GM23338 (cell line): ENCODE measurements at regions not wholly inside any gene's neighbourhood (a gene's known extent, or its start where the extent isn't known, plus 50 kb on each side); places are given as distances from the start of the nearest gene placed in this dataset.

Source experiments
- ATAC-seq: fragments of 200-7000 bp; cut with Tn5 transposase; 3 replicates; pipeline ENCODE4 v1.9.1; 2020
- DNase-seq: peaks from one replicate; pipeline ENCODE4 v3.0.0-alpha.2; 2015; ENCODE audit warnings: low spot score
- H2AFZ ChIP-seq: fragments of 200-600 bp; sonication (generic); 2 replicates; pipeline ENCODE4 v1.8.0; 2016; ENCODE audit warnings: antibody characterized with exemption, mild to moderate bottlenecking, moderate library complexity
- H3F3A ChIP-seq: fragments of 200-600 bp; sonication (generic); replicated peaks from 2 replicates; pipeline ENCODE4 v1.8.0; 2017; ENCODE audit warnings: antibody characterized with exemption, mixed run types, low read depth
- H3K27ac ChIP-seq: fragments of 200-600 bp; sonication (generic); 2 replicates; pipeline ENCODE4 v1.6.1; 2016; ENCODE audit warnings: low read depth
- H3K27me3 ChIP-seq: fragments of 200-600 bp; sonication (generic); 2 replicates; pipeline ENCODE4 v1.8.0; 2016; ENCODE audit warnings: mild to moderate bottlenecking, mixed run types, moderate library complexity; ENCODE audit not compliant: insufficient read depth
- H3K36me3 ChIP-seq: fragments of 200-600 bp; sonication (generic); 2 replicates; pipeline ENCODE4 v1.8.0; 2016; ENCODE audit warnings: mild to moderate bottlenecking; ENCODE audit not compliant: insufficient read depth
- H3K4me1 ChIP-seq: fragments of 200-600 bp; sonication (generic); 2 replicates; pipeline ENCODE4 v1.8.0; 2016; ENCODE audit warnings: mild to moderate bottlenecking, moderate library complexity; ENCODE audit not compliant: insufficient read depth
- H3K4me2 ChIP-seq: fragments of 200-600 bp; sonication (generic); 2 replicates; pipeline ENCODE4 v1.7.1; 2017; ENCODE audit warnings: mixed run types
- H3K4me3 ChIP-seq: fragments of 200-600 bp; sonication (generic); 2 replicates; pipeline ENCODE4 v1.6.1; 2016; ENCODE audit warnings: mixed run types
- H3K79me2 ChIP-seq: fragments of 200-600 bp; sonication (generic); replicated peaks from 2 replicates; pipeline ENCODE4 v1.8.0; 2017; ENCODE audit warnings: mild to moderate bottlenecking; ENCODE audit not compliant: insufficient read depth
- H3K9me2 ChIP-seq: fragments of 200-600 bp; sonication (generic); 2 replicates; pipeline ENCODE4 v1.8.0; 2017; ENCODE audit not compliant: insufficient read depth
- H4K20me1 ChIP-seq: fragments of 200-600 bp; sonication (generic); replicated peaks from 2 replicates; pipeline ENCODE4 v1.8.0; 2017; ENCODE audit warnings: mild to moderate bottlenecking; ENCODE audit not compliant: insufficient read depth
- H3K27ac Mint-ChIP-seq: 2 replicates; pipeline ENCODE4 v1.8.0; 2020; ENCODE audit warnings: inconsistent platforms, mild to moderate bottlenecking, moderate library complexity, mixed read lengths
- H3K27me3 Mint-ChIP-seq: 3 replicates; pipeline ENCODE4 v1.8.0; 2022; ENCODE audit warnings: low read depth, mild to moderate bottlenecking, moderate library complexity, mixed read lengths, inconsistent platforms; ENCODE audit not compliant: insufficient read depth, poor library complexity
- H3K36me3 Mint-ChIP-seq: 3 replicates; pipeline ENCODE4 v1.8.0; 2021; ENCODE audit warnings: low read depth, mild to moderate bottlenecking, inconsistent platforms, moderate library complexity, mixed read lengths
- H3K4me1 Mint-ChIP-seq: 3 replicates; pipeline ENCODE4 v1.8.0; 2020; ENCODE audit warnings: mild to moderate bottlenecking, inconsistent platforms, mixed read lengths
- H3K4me3 Mint-ChIP-seq: 3 replicates; pipeline ENCODE4 v1.8.0; 2021; ENCODE audit warnings: moderate library complexity, mild to moderate bottlenecking, inconsistent platforms, mixed read lengths
- H3K9me3 Mint-ChIP-seq: 3 replicates; pipeline ENCODE4 v1.8.0; 2020; ENCODE audit warnings: moderate library complexity, mild to moderate bottlenecking, inconsistent platforms, mixed read lengths
- CREB1 ChIP-seq: fragments of 250-450 bp; sonication (Bioruptor Pico); IDR thresholded peaks from 2 replicates; pipeline ENCODE4 v1.5.0; 2020; ENCODE audit warnings: low read depth, mild to moderate bottlenecking, moderate library complexity
- CTCF ChIP-seq, 2 experiments: fragments of 200-600 bp in 1 of 2; sonication (generic) in 1 of 2; conservative IDR thresholded peaks; 2 replicates each; pipeline versions ENCODE4 v1.5.1 to v1.6.1; 2016 to 2017; ENCODE audit warnings: antibody characterized with exemption in 2 of 2, low read depth in 2 of 2, mild to moderate bottlenecking in 2 of 2, moderate library complexity in 1 of 2
- EZH2 ChIP-seq: fragments of 200-600 bp; sonication (generic); IDR thresholded peaks from one replicate; pipeline ENCODE4 v1.8.0; 2017; ENCODE audit warnings: antibody characterized with exemption, mild to moderate bottlenecking, low read depth; ENCODE audit not compliant: unreplicated experiment
- EZH2phosphoT487 ChIP-seq: fragments of 200-600 bp; sonication (generic); IDR thresholded peaks from one replicate; pipeline ENCODE4 v1.8.1; 2018; ENCODE audit warnings: antibody characterized with exemption; ENCODE audit not compliant: unreplicated experiment
- NANOG ChIP-seq: IDR thresholded peaks from 2 replicates; pipeline ENCODE4 v1.6.1; 2016; ENCODE audit warnings: antibody characterized with exemption, borderline replicate concordance
- POLR2AphosphoS5 ChIP-seq: IDR thresholded peaks from 2 replicates; pipeline ENCODE4 v1.6.1; 2016; ENCODE audit warnings: antibody characterized with exemption, low read depth
- STAT1 ChIP-seq: IDR thresholded peaks from one replicate; pipeline ENCODE4 v1.6.1; 2016; ENCODE audit warnings: antibody characterized with exemption; ENCODE audit not compliant: unreplicated experiment
- ZNF114 ChIP-seq: fragments of 250-450 bp; sonication (Bioruptor Pico); IDR thresholded peaks from 2 replicates; pipeline ENCODE4 v1.5.0; 2020; ENCODE audit warnings: mild to moderate bottlenecking, moderate library complexity
- ZNF331 ChIP-seq: fragments of 250-450 bp; sonication (Bioruptor Pico); IDR thresholded peaks from 2 replicates; pipeline ENCODE4 v1.5.0; 2020; ENCODE audit warnings: low read depth, mild to moderate bottlenecking, moderate library complexity
- ZNF462 ChIP-seq: fragments of 250-450 bp; sonication (Bioruptor Pico); IDR thresholded peaks from 2 replicates; pipeline ENCODE4 v1.5.0; 2020; ENCODE audit warnings: mild to moderate bottlenecking, moderate library complexity

GRCh38 chr3:40978442-40978841, 220.9 kb upstream of the CTNNB1 start (continued):
- TF ChIP-seq ZNF462 (no peak), ZNF331 (CRISPR knock-in tag) (no peak)

- Histone ChIP-seq H3K79me2 (no peaks in the 10 kb centered on the region), H2AFZ (no peak overlapping the region), H3F3A (no peaks in the 10 kb centered on the region), H3K27me3 (no peaks in the 10 kb centered on the region), H3K9me2 (no peaks in the 10 kb centered on the region), H4K20me1 (no peaks in the 10 kb centered on the region), H3K27ac (no peak overlapping the region), H3K4me3 (no peak overlapping the region), H3K4me2 (no peak overlapping the region), H3K36me3 (no peaks in the 10 kb centered on the region), H3K4me1 (no peaks in the 10 kb centered on the region)
- ATAC-seq (no peak), DNase-seq (no peak)
- H3K27ac Mint-ChIP-seq, result no peak overlapping the region
- no peaks in the 10 kb centered on the region for H3K36me3 Mint-ChIP-seq
- H3K27me3 Mint-ChIP-seq, result no peaks in the 10 kb centered on the region
- H3K4me1 Mint-ChIP-seq, result no peaks in the 10 kb centered on the region
- TF ChIP-seq ZNF114 (CRISPR knock-in tag) (no peak), POLR2AphosphoS5 (no peak), ZNF331 (CRISPR knock-in tag) (no peak), NANOG (no peak), EZH2phosphoT487 (no peak), STAT1 (no peak), CTCF (conservative IDR thresholded peaks at IDR 0.05; ENCODE audit: low read depth in 2 of 2) (no peak), EZH2 (no peak), CREB1 (CRISPR knock-in tag) (no peak)
- H3K4me3 Mint-ChIP-seq, result no peak overlapping the region
- H3K9me3 Mint-ChIP-seq, result no peaks in the 10 kb centered on the region
Observed at GRCh38 chr3:40979962-40980361, 219.3 kb upstream of the CTNNB1 start.
